PC-9 (cell line): ENCODE measurements at regions not wholly inside any gene's neighbourhood (a gene's known extent, or its start where the extent isn't known, plus 50 kb on each side); places are given as distances from the start of the nearest gene placed in this dataset.

Source experiments
- BruUV-seq: library from RNA; stranded (reverse); fragments of 400-500 nt; replicated peaks from 2 replicates; lab custom pipeline; 2021; lab: Mats Ljungman, UMichigan
- CTCF ChIA-PET: fragments of 300-600 bp; sonication (Branson Sonifier 250); formaldehyde crosslinking; loops from one replicate; lab custom pipeline; 2022; ENCODE audit warnings: antibody characterized with exemption; lab: Charles Lee
- POLR2A ChIA-PET: fragments of 300-600 bp; sonication (Branson Sonifier 250); formaldehyde crosslinking; loops from one replicate; lab custom pipeline; 2022; ENCODE audit warnings: antibody characterized with exemption; ENCODE audit not compliant: unreplicated experiment; lab: Charles Lee
- DNase-seq, 2 experiments: peaks; one replicate each; pipeline versions ENCODE4 v3.0.0 to v3.0.0-alpha.2; 2015 to 2022; ENCODE audit warnings: mixed read lengths in 1 of 2
- H2AFZ ChIP-seq: fragments of 200-600 bp; sonication (generic); 2 replicates; pipeline ENCODE4 v1.8.1; 2017; ENCODE audit warnings: antibody characterized with exemption
- H3F3A ChIP-seq: fragments of 200-600 bp; sonication (generic); 2 replicates; pipeline ENCODE4 v1.8.1; 2017; ENCODE audit warnings: antibody characterized with exemption, mild to moderate bottlenecking, low read depth; ENCODE audit not compliant: insufficient read depth
- H3K27ac ChIP-seq: fragments of 200-600 bp; sonication (generic); 2 replicates; pipeline ENCODE4 v1.6.1; 2016; ENCODE audit warnings: mixed run types
- H3K27me3 ChIP-seq: fragments of 200-600 bp; sonication (generic); 2 replicates; pipeline ENCODE4 v1.6.1; 2016; ENCODE audit warnings: low read depth, mixed run types; ENCODE audit not compliant: insufficient read depth
- H3K36me3 ChIP-seq: fragments of 200-600 bp; sonication (generic); 2 replicates; pipeline ENCODE4 v1.6.1; 2016; ENCODE audit warnings: low read depth, mixed run types
- H3K4me1 ChIP-seq: fragments of 200-600 bp; sonication (generic); replicated peaks from 2 replicates; pipeline ENCODE4 v1.6.1; 2016; ENCODE audit warnings: mixed run types; ENCODE audit not compliant: insufficient read depth
- H3K4me2 ChIP-seq: fragments of 200-600 bp; sonication (generic); 2 replicates; pipeline ENCODE4 v1.6.1; 2017; ENCODE audit warnings: mixed run types
- H3K4me3 ChIP-seq: fragments of 200-600 bp; sonication (generic); 2 replicates; pipeline ENCODE4 v1.6.1; 2016; ENCODE audit warnings: mixed run types
- H3K79me2 ChIP-seq: fragments of 200-600 bp; sonication (generic); 2 replicates; pipeline ENCODE4 v1.6.1; 2017; ENCODE audit warnings: low read depth, mixed run types
- H3K9me2 ChIP-seq: fragments of 200-600 bp; sonication (generic); 2 replicates; pipeline ENCODE4 v1.8.1; 2017; ENCODE audit warnings: mild to moderate bottlenecking; ENCODE audit not compliant: insufficient read depth
- H3K9me3 ChIP-seq: fragments of 200-600 bp; sonication (generic); 2 replicates; pipeline ENCODE4 v1.8.1; 2016; ENCODE audit warnings: low read depth; ENCODE audit not compliant: insufficient read depth
- H4K20me1 ChIP-seq: fragments of 200-600 bp; sonication (generic); 2 replicates; pipeline ENCODE4 v1.8.1; 2017; ENCODE audit not compliant: insufficient read depth
- EZH2 ChIP-seq: fragments of 200-600 bp; sonication (generic); IDR thresholded peaks from 2 replicates; pipeline ENCODE4 v1.8.0; 2017; ENCODE audit warnings: antibody characterized with exemption, low read depth
- intact Hi-C: fragments of 100-400 bp; cut with micrococcal nuclease; formaldehyde crosslinking; loops from one replicate; pipeline ENCODE4 v1.10.0; 2022; ENCODE audit not compliant: unreplicated experiment
- TF ChIP-seq, protein P1 (sequence below): fragments of 200-600 bp; sonication (generic); conservative IDR thresholded peaks from 2 replicates; pipeline ENCODE4 v1.6.1; 2017; ENCODE audit warnings: mixed run types, antibody characterized with exemption, mild to moderate bottlenecking, moderate library complexity

DNA sequence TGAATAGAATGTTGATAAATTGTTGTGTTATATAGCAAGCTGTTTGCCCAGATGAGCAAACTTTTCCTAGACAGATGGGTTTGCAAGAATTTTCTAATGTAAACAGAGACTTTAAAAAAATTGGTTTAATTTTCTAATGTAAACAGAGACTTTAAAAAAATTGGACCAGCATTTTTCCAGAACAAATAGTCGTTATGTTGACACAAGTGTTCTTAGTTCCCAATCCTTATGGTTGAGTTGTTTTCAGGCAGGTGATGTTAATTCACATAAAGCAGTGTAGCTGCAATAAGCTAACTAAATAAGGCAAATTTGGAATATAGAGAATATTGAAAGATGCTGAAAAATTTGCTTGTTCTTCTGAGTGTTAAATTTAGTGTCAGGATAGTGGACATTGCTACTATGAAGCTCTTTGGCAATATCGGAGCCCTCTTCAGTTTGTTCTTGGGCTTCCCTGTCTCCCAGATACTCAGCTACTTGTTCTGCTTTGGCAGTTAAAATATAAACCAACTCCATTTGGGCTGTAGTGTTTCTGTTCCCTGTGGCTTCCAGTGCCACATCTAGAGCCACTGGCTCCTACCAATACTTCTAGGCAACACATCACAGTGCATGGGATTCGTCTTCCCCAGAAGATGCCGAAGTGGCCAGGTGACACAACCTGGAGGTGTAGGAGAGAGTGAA lies 105.7 kb downstream of the DYNAP start:
- no peak for DNase-seq
- Histone ChIP-seq H3K4me2 (no peak overlapping the region), H3K36me3 (no peaks in the 10 kb centered on the region), H3K27me3 (no peaks in the 10 kb centered on the region), H3K27ac (no peak overlapping the region), H4K20me1 (no peaks in the 10 kb centered on the region), H3F3A (no peaks in the 10 kb centered on the region), H3K4me3 (no peak overlapping the region), H3K9me2 (no peaks in the 10 kb centered on the region), H2AFZ (no peak overlapping the region), H3K4me1 (no peaks in the 10 kb centered on the region), H3K79me2 (no peaks in the 10 kb centered on the region), H3K9me3 (peaks cover 3% of the 10 kb centered on the region; the same call in 1 of the 2 replicates)
- intact Hi-C loops = no loop called here
- no peak for TF ChIP-seq EZH2
- TF ChIP-seq, protein P1, sequence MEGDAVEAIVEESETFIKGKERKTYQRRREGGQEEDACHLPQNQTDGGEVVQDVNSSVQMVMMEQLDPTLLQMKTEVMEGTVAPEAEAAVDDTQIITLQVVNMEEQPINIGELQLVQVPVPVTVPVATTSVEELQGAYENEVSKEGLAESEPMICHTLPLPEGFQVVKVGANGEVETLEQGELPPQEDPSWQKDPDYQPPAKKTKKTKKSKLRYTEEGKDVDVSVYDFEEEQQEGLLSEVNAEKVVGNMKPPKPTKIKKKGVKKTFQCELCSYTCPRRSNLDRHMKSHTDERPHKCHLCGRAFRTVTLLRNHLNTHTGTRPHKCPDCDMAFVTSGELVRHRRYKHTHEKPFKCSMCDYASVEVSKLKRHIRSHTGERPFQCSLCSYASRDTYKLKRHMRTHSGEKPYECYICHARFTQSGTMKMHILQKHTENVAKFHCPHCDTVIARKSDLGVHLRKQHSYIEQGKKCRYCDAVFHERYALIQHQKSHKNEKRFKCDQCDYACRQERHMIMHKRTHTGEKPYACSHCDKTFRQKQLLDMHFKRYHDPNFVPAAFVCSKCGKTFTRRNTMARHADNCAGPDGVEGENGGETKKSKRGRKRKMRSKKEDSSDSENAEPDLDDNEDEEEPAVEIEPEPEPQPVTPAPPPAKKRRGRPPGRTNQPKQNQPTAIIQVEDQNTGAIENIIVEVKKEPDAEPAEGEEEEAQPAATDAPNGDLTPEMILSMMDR = no peak
- CTCF ChIA-PET = interaction anchor here (0.6 kb wide), 1 partner anchor 13 kb away, joined by 3 read pairs; no protein-coding TSS in a partner anchor
- no TSS peak for BruUV-seq
- POLR2A ChIA-PET = interaction anchor here (0.6 kb wide), 1 partner anchor 335 kb away, joined by 3 read pairs; no protein-coding TSS in a partner anchor

DNA sequence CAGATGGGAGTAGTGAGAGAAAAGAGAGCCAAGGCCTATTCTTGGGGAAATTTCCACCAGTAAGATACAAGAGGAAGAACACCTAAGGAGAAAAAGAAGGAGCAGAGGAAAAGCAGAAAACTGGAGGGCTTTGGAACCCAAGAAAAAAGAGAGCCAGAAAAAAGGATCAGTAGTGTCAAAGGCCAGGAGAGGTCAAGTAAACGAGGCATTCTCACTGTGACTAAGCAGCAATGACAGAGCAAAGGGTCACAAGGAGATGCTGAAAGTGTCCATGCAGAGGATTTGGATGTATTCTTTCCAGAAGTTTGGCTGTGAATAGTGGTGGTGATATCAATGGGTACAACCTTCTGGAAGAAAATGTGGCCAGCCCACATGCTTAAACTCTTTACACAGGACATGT lies 109.5 kb downstream of the DYNAP start:
- Histone ChIP-seq H3K9me2 (no peaks in the 10 kb centered on the region), H2AFZ (no peak overlapping the region), H3K4me1 (no peaks in the 10 kb centered on the region), H3K4me2 (no peak overlapping the region), H3K27me3 (no peaks in the 10 kb centered on the region), H3F3A (no peaks in the 10 kb centered on the region), H3K4me3 (no peak overlapping the region), H4K20me1 (no peaks in the 10 kb centered on the region), H3K36me3 (no peaks in the 10 kb centered on the region), H3K9me3 (peaks cover 3% of the 10 kb centered on the region; the same call in 1 of the 2 replicates), H3K79me2 (no peaks in the 10 kb centered on the region), H3K27ac (no peak overlapping the region)
- BruUV-seq = no TSS peak
- no peak for TF ChIP-seq EZH2
- TF ChIP-seq, protein P1 = no peak
- DNase-seq = no peak
- POLR2A ChIA-PET = no interaction called here
- intact Hi-C loops = no loop called here
- CTCF ChIA-PET = no interaction called here

DNA sequence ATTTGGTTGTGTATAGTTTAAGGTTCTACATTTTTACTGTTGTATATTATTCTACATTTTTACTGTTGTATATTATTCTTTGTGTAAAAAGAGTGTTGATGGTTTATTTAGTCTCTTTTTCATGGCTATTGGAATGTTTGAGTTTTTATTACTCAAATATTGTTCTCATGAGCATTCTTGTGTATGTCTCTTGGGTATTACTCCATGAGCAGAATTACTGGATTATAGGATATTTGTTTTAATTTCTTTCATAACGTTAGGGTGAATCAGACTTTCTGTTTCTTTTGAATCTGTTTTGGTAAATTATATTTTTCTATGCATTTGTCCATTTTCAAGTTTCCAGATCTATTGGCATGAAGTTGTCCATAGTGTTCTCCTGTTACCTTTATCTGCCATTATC lies 111.6 kb downstream of the DYNAP start:
- Histone ChIP-seq H3F3A (no peaks in the 10 kb centered on the region), H3K4me3 (no peak overlapping the region), H3K9me3 (peaks cover 7% of the 10 kb centered on the region; the same call in 1 of the 2 replicates), H3K27ac (no peak overlapping the region), H2AFZ (no peak overlapping the region), H3K79me2 (no peaks in the 10 kb centered on the region), H4K20me1 (no peaks in the 10 kb centered on the region), H3K4me2 (no peak overlapping the region), H3K9me2 (no peaks in the 10 kb centered on the region), H3K27me3 (no peaks in the 10 kb centered on the region), H3K36me3 (no peaks in the 10 kb centered on the region), H3K4me1 (no peaks in the 10 kb centered on the region)
- no TSS peak for BruUV-seq
- TF ChIP-seq EZH2 = no peak
- TF ChIP-seq, protein P1 = no peak
- ChIA-PET POLR2A (no interaction called here), CTCF (no interaction called here)
- intact Hi-C loops = no loop called here
- no peak for DNase-seq
